GM23248 (cell line): ENCODE measurements at regions not wholly inside any gene's neighbourhood (a gene's known extent, or its start where the extent isn't known, plus 50 kb on each side); places are given as distances from the start of the nearest gene placed in this dataset.
A peak's percentile ranks its signal among the peaks of the same experiment; 100 is the strongest.

ENCODE experiments used
- DNase-seq: peaks from one replicate; pipeline ENCODE4 v3.0.0-alpha.2; 2015
- H2AFZ ChIP-seq: fragments of 200-600 bp; sonication (generic); 2 replicates; pipeline ENCODE4 v1.6.1; 2016; ENCODE audit warnings: antibody characterized with exemption
- H3F3A ChIP-seq: fragments of 200-600 bp; sonication (generic); 2 replicates; pipeline ENCODE4 v1.6.1; 2016; ENCODE audit warnings: mild to moderate bottlenecking, antibody characterized with exemption, mixed run types; ENCODE audit not compliant: insufficient read depth
- H3K27ac ChIP-seq: fragments of 200-600 bp; sonication (generic); 2 replicates; pipeline ENCODE4 v1.5.1; 2016; ENCODE audit warnings: mild to moderate bottlenecking
- H3K27me3 ChIP-seq: fragments of 200-600 bp; sonication (generic); replicated peaks from 2 replicates; pipeline ENCODE4 v1.6.1; 2016; ENCODE audit warnings: mild to moderate bottlenecking; ENCODE audit not compliant: insufficient read depth
- H3K36me3 ChIP-seq: fragments of 200-600 bp; sonication (generic); 2 replicates; pipeline ENCODE4 v1.6.1; 2016; ENCODE audit warnings: low read depth, mild to moderate bottlenecking
- H3K4me1 ChIP-seq: fragments of 200-600 bp; sonication (generic); 2 replicates; pipeline ENCODE4 v1.6.1; 2016; ENCODE audit warnings: mild to moderate bottlenecking; ENCODE audit not compliant: insufficient read depth
- H3K4me2 ChIP-seq: fragments of 200-600 bp; sonication (generic); one replicate; pipeline ENCODE4 v1.6.1; 2016; ENCODE audit warnings: mild to moderate bottlenecking; ENCODE audit not compliant: unreplicated experiment
- H3K4me3 ChIP-seq: fragments of 200-600 bp; sonication (generic); 2 replicates; pipeline ENCODE4 v1.5.1; 2016; ENCODE audit warnings: mild to moderate bottlenecking
- H3K79me2 ChIP-seq: fragments of 200-600 bp; sonication (generic); 2 replicates; pipeline ENCODE4 v1.6.1; 2016; ENCODE audit warnings: mild to moderate bottlenecking; ENCODE audit not compliant: insufficient read depth
- H3K9ac ChIP-seq: fragments of 200-600 bp; sonication (generic); 2 replicates; pipeline ENCODE4 v1.6.1; 2016; ENCODE audit warnings: mild to moderate bottlenecking
- H3K9me2 ChIP-seq: fragments of 200-600 bp; sonication (generic); 2 replicates; pipeline ENCODE4 v1.6.1; 2016; ENCODE audit warnings: mixed run types, mild to moderate bottlenecking, moderate library complexity; ENCODE audit not compliant: insufficient read depth
- H3K9me3 ChIP-seq: fragments of 200-600 bp; sonication (generic); one replicate; pipeline ENCODE4 v1.6.1; 2017; ENCODE audit warnings: low read depth
- H4K20me1 ChIP-seq: fragments of 200-600 bp; sonication (generic); 2 replicates; pipeline ENCODE4 v1.6.0; 2016; ENCODE audit not compliant: insufficient read depth
- EZH2 ChIP-seq: fragments of 200-600 bp; sonication (generic); IDR thresholded peaks from 2 replicates; pipeline ENCODE4 v1.6.1; 2018; ENCODE audit warnings: antibody characterized with exemption, mild to moderate bottlenecking; ENCODE audit not compliant: insufficient read depth, poor library complexity, severe bottlenecking
- EZH2phosphoT487 ChIP-seq: fragments of 200-600 bp; sonication (generic); IDR thresholded peaks from 2 replicates; pipeline ENCODE4 v1.6.1; 2018; ENCODE audit warnings: antibody characterized with exemption, moderate library complexity, mild to moderate bottlenecking, low read depth; ENCODE audit not compliant: insufficient read depth
- WGBS, 2 experiments: methylation state at CpG; one replicate each; pipeline ENCODE4 v1.1.6; 2015 to 2017; ENCODE audit warnings: low lambda C conversion rate in 2 of 2, low coverage in 1 of 2; ENCODE audit errors: missing lambda C conversion rate in 2 of 2; 5-methylcytosine and 5-hydroxymethylcytosine counted together
- in situ Hi-C: fragments of 300-500 bp; cut with MboI; formaldehyde crosslinking; loops from 2 replicates; pipeline ENCODE4 v1.15.0; 2020

DNA sequence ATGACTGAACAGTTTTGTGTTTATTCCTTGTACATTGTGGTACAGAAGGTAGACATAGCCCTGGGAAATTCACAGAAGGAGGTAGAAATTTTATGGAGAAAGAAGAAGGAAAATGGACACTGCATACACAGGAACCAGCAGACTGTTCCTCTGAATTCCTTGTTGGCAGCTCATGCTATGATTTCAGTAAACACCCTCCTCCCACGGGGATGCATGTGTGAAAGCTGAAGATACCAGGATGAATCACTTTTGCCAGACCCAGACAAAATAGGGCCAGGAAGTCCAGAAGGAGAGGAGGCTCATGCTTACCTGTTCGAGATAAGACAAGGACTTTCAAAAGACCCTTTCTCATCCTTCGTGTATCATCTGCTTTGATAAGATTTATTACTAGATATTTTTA is 110.3 kb upstream of the GGTLC1 start:
- no peaks in the 10 kb centered on the region for H3K4me1 ChIP-seq
- H3F3A ChIP-seq = peaks cover 4% of the 10 kb centered on the region; the same call in 1 of the 2 replicates
- peak; percentile 74 for DNase-seq
- H3K9me2 ChIP-seq = no peaks in the 10 kb centered on the region
- H3K9ac ChIP-seq = no peak overlapping the region
- WGBS, 2 experiments = 26 to 30% methylated on average over 3 of the region's 3 CpGs
- no peaks in the 10 kb centered on the region for H3K79me2 ChIP-seq
- no peaks in the 10 kb centered on the region for H4K20me1 ChIP-seq
- TF ChIP-seq EZH2 (no peak), EZH2phosphoT487 (no peak)
- no peaks in the 10 kb centered on the region for H3K9me3 ChIP-seq
- no peaks in the 10 kb centered on the region for H3K36me3 ChIP-seq
- H2AFZ ChIP-seq = no peak overlapping the region
- no peak overlapping the region for H3K27ac ChIP-seq
- in situ Hi-C loops = no loop called here
- peaks cover 9% of the 10 kb centered on the region; the same call in 1 of the 2 replicates for H3K27me3 ChIP-seq
- H3K4me3 ChIP-seq = no peak overlapping the region
- H3K4me2 ChIP-seq = no peak overlapping the region

GRCh38 chr20:24097506-24098245 is 109.1 kb upstream of the GGTLC1 start:
- H3F3A ChIP-seq = peaks cover 4% of the 10 kb centered on the region; the same call in 1 of the 2 replicates
- no peak overlapping the region for H3K4me2 ChIP-seq
- 67 to 68% methylated on average over 6 of the region's 6 CpGs for WGBS, 2 experiments
- no peak overlapping the region for H2AFZ ChIP-seq
- no peak overlapping the region for H3K9ac ChIP-seq
- H3K4me3 ChIP-seq = no peak overlapping the region
- no peaks in the 10 kb centered on the region for H3K9me2 ChIP-seq
- in situ Hi-C loops = no loop called here
- no peak for TF ChIP-seq EZH2
- no peak for TF ChIP-seq EZH2phosphoT487
- no peaks in the 10 kb centered on the region for H3K4me1 ChIP-seq
- H3K27ac ChIP-seq = no peak overlapping the region
- H3K9me3 ChIP-seq = no peaks in the 10 kb centered on the region
- H3K27me3 ChIP-seq = peaks cover 9% of the 10 kb centered on the region; the same call in 1 of the 2 replicates
- H3K79me2 ChIP-seq = no peaks in the 10 kb centered on the region
- no peaks in the 10 kb centered on the region for H4K20me1 ChIP-seq
- no peaks in the 10 kb centered on the region for H3K36me3 ChIP-seq
- no peak for DNase-seq

DNA sequence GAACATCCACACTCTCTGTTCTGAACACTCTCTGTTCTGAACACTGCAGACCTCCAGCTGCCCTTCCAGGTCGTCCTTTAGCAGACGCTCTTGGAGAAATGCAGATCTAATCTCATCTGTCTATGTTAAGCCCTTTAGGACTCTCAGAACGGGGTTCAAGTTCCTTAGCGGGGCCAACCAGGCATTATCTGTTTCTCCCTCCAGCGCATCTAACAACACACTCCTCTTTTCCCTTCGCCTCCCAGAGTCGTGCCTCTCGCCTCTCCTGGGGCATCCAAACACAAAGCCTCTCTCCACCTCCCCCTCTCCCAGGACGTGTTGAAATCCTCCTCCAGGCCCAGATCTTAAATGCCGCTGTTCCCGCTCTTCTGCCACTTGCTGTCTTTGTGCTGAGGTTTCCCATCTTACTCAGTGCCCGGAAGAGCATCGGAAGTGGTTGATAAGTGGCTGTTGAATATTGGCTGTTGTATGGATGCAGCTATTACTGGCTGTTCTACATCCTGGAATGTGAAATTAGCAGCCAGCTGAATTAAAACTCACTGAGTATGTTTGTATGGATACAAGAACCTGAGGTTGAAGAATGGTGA is 108.4 kb upstream of the GGTLC1 start:
- WGBS, 2 experiments = 63 to 65% methylated on average over 13 of the region's 13 CpGs
- no peak overlapping the region for H3K9ac ChIP-seq

GRCh38 chr20:24096264-24096663 is 107.7 kb upstream of the GGTLC1 start:
- no peak overlapping the region for H3K27ac ChIP-seq

More for the DNA sequence above, 108.4 kb upstream of the GGTLC1 start:
- peaks cover 4% of the 10 kb centered on the region; the same call in 1 of the 2 replicates for H3F3A ChIP-seq
- H3K36me3 ChIP-seq = no peaks in the 10 kb centered on the region
- no peaks in the 10 kb centered on the region for H3K79me2 ChIP-seq
- H3K27ac ChIP-seq = no peak overlapping the region
- H3K4me1 ChIP-seq = no peaks in the 10 kb centered on the region
- TF ChIP-seq EZH2 (no peak), EZH2phosphoT487 (no peak)
- DNase-seq = no peak
- no peak overlapping the region for H3K4me3 ChIP-seq
- H3K4me2 ChIP-seq = no peak overlapping the region
- no peak overlapping the region for H2AFZ ChIP-seq
- no peaks in the 10 kb centered on the region for H3K9me3 ChIP-seq
- in situ Hi-C loops = no loop called here
- no peaks in the 10 kb centered on the region for H4K20me1 ChIP-seq
- H3K9me2 ChIP-seq = no peaks in the 10 kb centered on the region
- peaks cover 9% of the 10 kb centered on the region; the same call in 1 of the 2 replicates for H3K27me3 ChIP-seq

More at GRCh38 chr20:24096264-24096663, 107.7 kb upstream of the GGTLC1 start:
- H3K4me1 ChIP-seq = no peaks in the 10 kb centered on the region
- H3K27me3 ChIP-seq = peaks cover 9% of the 10 kb centered on the region; the same call in 1 of the 2 replicates
- no peaks in the 10 kb centered on the region for H3K9me3 ChIP-seq
- H4K20me1 ChIP-seq = no peaks in the 10 kb centered on the region
- no peak overlapping the region for H3K4me2 ChIP-seq
- H3K9ac ChIP-seq = no peak overlapping the region
- DNase-seq = no peak
- H3K9me2 ChIP-seq = no peaks in the 10 kb centered on the region
- WGBS, 2 experiments = 57 to 60% methylated on average over 5 of the region's 5 CpGs
- H3K4me3 ChIP-seq = no peak overlapping the region
- H3K36me3 ChIP-seq = no peaks in the 10 kb centered on the region
- TF ChIP-seq EZH2 = no peak
- no peak for TF ChIP-seq EZH2phosphoT487
- peaks cover 4% of the 10 kb centered on the region; the same call in 1 of the 2 replicates for H3F3A ChIP-seq
- in situ Hi-C loops = no loop called here
- no peak overlapping the region for H2AFZ ChIP-seq
- H3K79me2 ChIP-seq = no peaks in the 10 kb centered on the region
